ENCODE measurements at regions not wholly inside any gene's neighbourhood (a gene's known extent, or its start where the extent isn't known, plus 50 kb on each side); places are given as distances from the start of the nearest gene placed in this dataset.

- TF ChIP-seq, protein P1, sequence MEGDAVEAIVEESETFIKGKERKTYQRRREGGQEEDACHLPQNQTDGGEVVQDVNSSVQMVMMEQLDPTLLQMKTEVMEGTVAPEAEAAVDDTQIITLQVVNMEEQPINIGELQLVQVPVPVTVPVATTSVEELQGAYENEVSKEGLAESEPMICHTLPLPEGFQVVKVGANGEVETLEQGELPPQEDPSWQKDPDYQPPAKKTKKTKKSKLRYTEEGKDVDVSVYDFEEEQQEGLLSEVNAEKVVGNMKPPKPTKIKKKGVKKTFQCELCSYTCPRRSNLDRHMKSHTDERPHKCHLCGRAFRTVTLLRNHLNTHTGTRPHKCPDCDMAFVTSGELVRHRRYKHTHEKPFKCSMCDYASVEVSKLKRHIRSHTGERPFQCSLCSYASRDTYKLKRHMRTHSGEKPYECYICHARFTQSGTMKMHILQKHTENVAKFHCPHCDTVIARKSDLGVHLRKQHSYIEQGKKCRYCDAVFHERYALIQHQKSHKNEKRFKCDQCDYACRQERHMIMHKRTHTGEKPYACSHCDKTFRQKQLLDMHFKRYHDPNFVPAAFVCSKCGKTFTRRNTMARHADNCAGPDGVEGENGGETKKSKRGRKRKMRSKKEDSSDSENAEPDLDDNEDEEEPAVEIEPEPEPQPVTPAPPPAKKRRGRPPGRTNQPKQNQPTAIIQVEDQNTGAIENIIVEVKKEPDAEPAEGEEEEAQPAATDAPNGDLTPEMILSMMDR (IDR thresholded peaks at IDR 0.05), result no peak
- H3K27ac Mint-ChIP-seq, result no peak overlapping the region
- POLR2A ChIA-PET, result no interaction called here
- CTCF ChIA-PET, result no interaction called here
- no peak overlapping the region for H3K4me3 Mint-ChIP-seq
- ATAC-seq, result no peak
- intact Hi-C loops (cut with micrococcal nuclease), result no loop called here
- peaks cover 3% of the 10 kb centered on the region for H3K36me3 Mint-ChIP-seq (ENCODE audit: low read depth)
- H3K27me3 Mint-ChIP-seq, result peaks cover 1% of the 10 kb centered on the region
- peaks cover 2% of the 10 kb centered on the region for H3K4me1 Mint-ChIP-seq (ENCODE audit: low read depth)
- no peaks in the 10 kb centered on the region for H3K9me3 Mint-ChIP-seq
- DNase-seq, result no peak
Observed at GRCh38 chr9:95816716-95817115, 58.8 kb upstream of the ERCC6L2 start.

- H3K27ac Mint-ChIP-seq, result no peak overlapping the region
- no peak overlapping the region for H3K4me3 Mint-ChIP-seq
- no peak for ATAC-seq
- TF ChIP-seq, protein P1 (IDR thresholded peaks at IDR 0.05), result no peak
- no peaks in the 10 kb centered on the region for H3K9me3 Mint-ChIP-seq
- ChIA-PET POLR2A (no interaction called here), CTCF (no interaction called here)
- intact Hi-C loops (cut with micrococcal nuclease), result no loop called here
- H3K27me3 Mint-ChIP-seq, result peaks cover 2% of the 10 kb centered on the region
- no peak for DNase-seq
- H3K4me1 Mint-ChIP-seq (ENCODE audit: low read depth), result peaks cover 3% of the 10 kb centered on the region
- H3K36me3 Mint-ChIP-seq (ENCODE audit: low read depth), result peaks cover 3% of the 10 kb centered on the region
Observed at GRCh38 chr9:95815961-95816360, 59.5 kb upstream of the ERCC6L2 start.

DNA sequence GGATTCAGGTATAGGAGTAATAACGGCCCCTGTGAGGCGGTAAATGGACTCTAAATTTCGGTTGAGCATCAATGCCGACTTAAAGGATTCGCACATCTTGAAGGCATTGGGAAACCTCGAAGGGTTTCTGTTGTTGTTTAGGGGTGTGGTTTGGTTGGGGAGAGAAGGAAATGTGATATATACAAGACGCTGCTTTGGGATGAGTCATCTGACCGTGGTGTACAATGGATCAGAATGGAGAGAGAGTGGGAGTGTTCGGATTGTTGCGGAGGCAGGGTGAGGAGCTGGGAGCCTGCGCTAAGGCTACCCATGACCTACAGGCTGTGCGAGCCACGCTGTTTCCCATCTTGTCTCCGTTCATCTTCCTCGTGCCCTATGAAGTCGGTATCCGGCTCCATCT is 60.4 kb upstream of the ERCC6L2 start:
- intact Hi-C loops (cut with micrococcal nuclease), result no loop called here
- Mint-ChIP-seq H3K4me1 (ENCODE audit: low read depth) (peaks cover 5% of the 10 kb centered on the region), H3K9me3 (no peaks in the 10 kb centered on the region), H3K36me3 (ENCODE audit: low read depth) (peaks cover 3% of the 10 kb centered on the region), H3K4me3 (no peak overlapping the region), H3K27ac (no peak overlapping the region), H3K27me3 (peaks cover 2% of the 10 kb centered on the region)
- POLR2A ChIA-PET, result interaction anchor here (0.7 kb wide), 1 partner anchor 82 kb away, joined by 3 read pairs; no protein-coding TSS in a partner anchor
- DNase-seq (no peak), ATAC-seq (no peak)
- CTCF ChIA-PET, result interaction anchor here (1.3 kb wide), 1 partner anchor 10 kb away, joined by 3 read pairs; no protein-coding TSS in a partner anchor
- TF ChIP-seq, protein P1 (IDR thresholded peaks at IDR 0.05), result no peak

- Mint-ChIP-seq H3K4me3 (no peak overlapping the region), H3K4me1 (ENCODE audit: low read depth) (peaks cover 12% of the 10 kb centered on the region), H3K27me3 (peaks cover 2% of the 10 kb centered on the region), H3K27ac (no peak overlapping the region), H3K9me3 (no peaks in the 10 kb centered on the region), H3K36me3 (ENCODE audit: low read depth) (peaks cover 3% of the 10 kb centered on the region)
- POLR2A ChIA-PET, result no interaction called here
- DNase-seq (no peak), ATAC-seq (no peak)
- TF ChIP-seq, protein P1 (IDR thresholded peaks at IDR 0.05), result no peak
- CTCF ChIA-PET, result interaction anchor here (1.3 to 1.4 kb wide), 2 partner anchors 9 to 15 kb away, joined by 3 read pairs; no protein-coding TSS in a partner anchor
- intact Hi-C loops (cut with micrococcal nuclease), result no loop called here
Observed at GRCh38 chr9:95813923-95814322, 61.6 kb upstream of the ERCC6L2 start.

DNA sequence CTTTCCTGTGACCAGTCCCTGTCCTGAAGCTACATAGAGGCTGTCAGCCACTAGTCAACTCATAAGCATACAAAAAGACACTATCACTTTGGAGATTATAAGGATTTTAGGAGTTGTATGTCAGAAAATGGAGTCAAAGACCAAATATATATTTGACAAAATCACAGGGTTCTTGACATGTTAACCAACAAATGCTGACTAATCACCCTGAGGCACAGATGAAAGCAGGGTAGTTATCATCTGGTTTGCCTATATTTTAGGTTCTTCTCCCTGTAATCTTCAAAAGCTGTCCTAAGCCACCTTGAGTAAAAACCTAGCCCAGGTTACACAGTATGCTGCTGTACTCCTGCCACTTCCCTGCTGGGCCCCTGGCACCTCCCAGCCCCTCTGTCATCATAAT is 64.7 kb upstream of the ERCC6L2 start:
- CTCF ChIA-PET, result no interaction called here
- H3K27ac Mint-ChIP-seq, result no peak overlapping the region
- no peak for ATAC-seq
- POLR2A ChIA-PET, result no interaction called here
- H3K4me3 Mint-ChIP-seq, result no peak overlapping the region
- H3K9me3 Mint-ChIP-seq, result no peaks in the 10 kb centered on the region
- peaks cover 27% of the 10 kb centered on the region for H3K4me1 Mint-ChIP-seq (ENCODE audit: low read depth)
- TF ChIP-seq, protein P1 (IDR thresholded peaks at IDR 0.05), result no peak
- peaks cover 5% of the 10 kb centered on the region for H3K27me3 Mint-ChIP-seq
- intact Hi-C loops (cut with micrococcal nuclease), result no loop called here
- peaks cover 3% of the 10 kb centered on the region for H3K36me3 Mint-ChIP-seq (ENCODE audit: low read depth)
- DNase-seq, result no peak
